K562 (cell line): ENCODE measurements at regions not wholly inside any gene's neighbourhood (a gene's known extent, or its start where the extent isn't known, plus 50 kb on each side); places are given as distances from the start of the nearest gene placed in this dataset.

Experiments used
- ATAC-seq: fragments of 200-7000 bp; cut with Tn5 transposase; 3 replicates; pipeline ENCODE4 v1.9.1; 2020; ENCODE audit warnings: moderate library complexity
- BruUV-seq: library from RNA; stranded (reverse); fragments of 400-500 nt; replicated peaks from 2 replicates; lab custom pipeline; 2021; lab: Mats Ljungman, UMichigan
- CTCF ChIA-PET: fragments of 300-600 bp; formaldehyde crosslinking; extraction: SDS; loops from one replicate; lab custom pipeline; 2021; ENCODE audit warnings: low intra/inter-chr PET ratio; lab: Yijun Ruan, JAX
- POLR2A ChIA-PET: fragments of 300-600, 350-650 bp; sonication (Branson Sonifier 250); formaldehyde crosslinking; extraction: SDS; loops from one replicate; lab custom pipeline; 2021; ENCODE audit warnings: antibody characterized with exemption, inconsistent platforms; lab: Yijun Ruan, JAX
- DNase-seq, 4 experiments: peaks; one replicate each; pipeline versions ENCODE4 v3.0.0 to v3.0.0-alpha.2; 2011 to 2018; ENCODE audit warnings: low spot score in 3 of 4, mixed read lengths in 3 of 4; ENCODE audit errors: extremely low read depth in 1 of 4
- FAIRE-seq: peaks from 2 replicates; lab custom pipeline; 2011; peaks lifted over from hg19 to GRCh38; lab: Jason Lieb, UNC
- H2AFZ ChIP-seq: 2 replicates; pipeline ENCODE4 v1.6.0; 2011; ENCODE audit warnings: low read depth, low read length, control low read depth, inconsistent platforms
- H3K27ac ChIP-seq: fragments of 200-600 bp; 3 replicates; pipeline ENCODE4 v1.8.0; 2011; ENCODE audit warnings: low read depth, mild to moderate bottlenecking, control low read depth, inconsistent platforms, low read length, moderate library complexity, mixed read lengths; ENCODE audit errors: extremely low read depth
- H3K27me3 ChIP-seq, 2 experiments: fragments of 300-600 bp in 1 of 2; 2 replicates in 1 of 2; 3 replicates in 1 of 2; pipeline versions ENCODE4 v1.6.0 to v1.8.0; 2011; ENCODE audit warnings: inconsistent platforms in 2 of 2, low read length in 2 of 2, mild to moderate bottlenecking in 1 of 2, mixed read lengths in 1 of 2, moderate library complexity in 1 of 2; ENCODE audit not compliant: control insufficient read depth in 2 of 2, insufficient read depth in 2 of 2
- H3K36me3 ChIP-seq: fragments of 300-600 bp; 3 replicates; pipeline ENCODE4 v1.8.0; 2011; ENCODE audit warnings: mild to moderate bottlenecking, low read length, inconsistent platforms; ENCODE audit not compliant: control insufficient read depth, insufficient read depth
- H3K4me1 ChIP-seq, 2 experiments: fragments of 200-600 bp in 1 of 2; replicated peaks in 1 of 2; 2 replicates in 1 of 2; 3 replicates in 1 of 2; pipeline versions ENCODE4 v1.5.1 to v1.8.0; 2011; ENCODE audit warnings: inconsistent platforms in 2 of 2, low read length in 2 of 2, mild to moderate bottlenecking in 1 of 2, mixed read lengths in 1 of 2, moderate library complexity in 1 of 2; ENCODE audit not compliant: control insufficient read depth in 2 of 2, insufficient read depth in 2 of 2
- H3K4me2 ChIP-seq: 2 replicates; pipeline ENCODE4 v1.6.1; 2011; ENCODE audit warnings: low read length, control low read depth, inconsistent platforms, mixed read lengths; ENCODE audit not compliant: insufficient read depth
- H3K4me3 ChIP-seq: fragments of 200-600 bp; sonication (generic), shearing (Covaris generic); 2 replicates; pipeline ENCODE4 v1.5.1; 2016; ENCODE audit warnings: control low read depth, inconsistent platforms
- H3K79me2 ChIP-seq: fragments of 200-600 bp; 3 replicates; pipeline ENCODE4 v1.8.0; 2011; ENCODE audit warnings: low read length, inconsistent platforms; ENCODE audit not compliant: control insufficient read depth, insufficient read depth
- H3K9ac ChIP-seq, 2 experiments: 2 replicates each; pipeline versions ENCODE4 v1.6.0 to v1.6.1; 2011; ENCODE audit warnings: low read depth in 2 of 2, low read length in 2 of 2, control low read depth in 1 of 2, inconsistent platforms in 1 of 2, mild to moderate bottlenecking in 1 of 2, mixed read lengths in 1 of 2; ENCODE audit not compliant: insufficient read depth in 1 of 2
- H3K9me1 ChIP-seq: one replicate; pipeline ENCODE4 v1.6.0; 2011; ENCODE audit warnings: inconsistent platforms, mild to moderate bottlenecking, low read length, moderate library complexity; ENCODE audit not compliant: control insufficient read depth, insufficient read depth
- H3K9me3 ChIP-seq: replicated peaks from 2 replicates; pipeline ENCODE4 v1.5.1; 2011; ENCODE audit warnings: low read depth, low read length, inconsistent platforms; ENCODE audit not compliant: control insufficient read depth, insufficient read depth
- H4K20me1 ChIP-seq: replicated peaks from 2 replicates; pipeline ENCODE4 v1.6.1; 2011; ENCODE audit warnings: low read length, inconsistent platforms, mixed read lengths; ENCODE audit not compliant: control insufficient read depth, insufficient read depth
- BACH1 ChIP-seq: fragments of 200-800 bp; sonication (Bioruptor generic); IDR thresholded peaks from 2 replicates; pipeline ENCODE4 v1.6.1; 2016; ENCODE audit warnings: missing genetic modification characterization, missing compliant biosample characterization
- CBFB ChIP-seq: sonication (generic); formaldehyde crosslinking; IDR thresholded peaks from 2 replicates; pipeline ENCODE4 v1.4.0; 2020; ENCODE audit warnings: mild to moderate bottlenecking, missing genetic modification reagents
- CREB1 ChIP-seq, 2 experiments: sonication (generic) in 1 of 2; formaldehyde crosslinking in 1 of 2; IDR thresholded peaks; 2 replicates each; pipeline versions ENCODE4 v1.6.1 to v1.8.0; 2012 to 2022; ENCODE audit warnings: inconsistent platforms in 1 of 2, mild to moderate bottlenecking in 1 of 2, missing genetic modification reagents in 1 of 2, moderate library complexity in 1 of 2
- FOXK2 ChIP-seq, 2 experiments: fragments of 450-650 bp; IDR thresholded peaks in 1 of 2; conservative IDR thresholded peaks in 1 of 2; 2 replicates each; pipeline ENCODE4 v1.6.1; 2016; ENCODE audit warnings: low read depth in 2 of 2, mild to moderate bottlenecking in 1 of 2
- HDGF ChIP-seq: fragments of 450-650 bp; IDR thresholded peaks from 2 replicates; pipeline ENCODE4 v1.6.1; 2016
- HMG20B ChIP-seq: fragments of 250-450 bp; sonication (Bioruptor Pico); IDR thresholded peaks from 2 replicates; pipeline ENCODE4 v1.5.0; 2021; ENCODE audit warnings: mild to moderate bottlenecking
- NCOR1 ChIP-seq: fragments of 450-650 bp; IDR thresholded peaks from 2 replicates; pipeline ENCODE4 v1.6.1; 2016; ENCODE audit warnings: mild to moderate bottlenecking, moderate library complexity
- POLR3A ChIP-seq: IDR thresholded peaks from 2 replicates; pipeline ENCODE4 v1.6.1; 2011; ENCODE audit warnings: borderline replicate concordance, mild to moderate bottlenecking, moderate library complexity; ENCODE audit not compliant: insufficient read length, insufficient read depth; ENCODE audit errors: extremely low read depth
- RBFOX2 ChIP-seq: fragments of 200-400 bp; formaldehyde crosslinking; IDR thresholded peaks from 2 replicates; pipeline ENCODE4 v1.6.1; 2017; ENCODE audit warnings: low read depth, mild to moderate bottlenecking, low read length, moderate library complexity
- SMAD1 ChIP-seq: fragments of 150-350 bp; IDR thresholded peaks from 2 replicates; pipeline ENCODE4 v1.6.1; 2014; ENCODE audit warnings: low read length, low read depth; ENCODE audit not compliant: partially characterized antibody
- STAG1 ChIP-seq: sonication (generic); formaldehyde crosslinking; IDR thresholded peaks from 2 replicates; pipeline ENCODE4 v1.5.0; 2020; ENCODE audit warnings: missing genetic modification reagents, borderline replicate concordance
- TFE3 ChIP-seq: fragments of 450-650 bp; formaldehyde crosslinking; IDR thresholded peaks from 2 replicates; pipeline ENCODE4 v1.4.0; 2020; ENCODE audit warnings: mild to moderate bottlenecking, mixed read lengths
- TOE1 ChIP-seq, 2 experiments: fragments of 450-650 bp in 1 of 2; sonication (generic) in 1 of 2; formaldehyde crosslinking in 1 of 2; IDR thresholded peaks; 2 replicates each; pipeline versions ENCODE4 v1.7.1 to v1.8.0; 2016 to 2022; ENCODE audit warnings: borderline replicate concordance in 2 of 2, mild to moderate bottlenecking in 2 of 2, antibody characterized with exemption in 1 of 2, inconsistent platforms in 1 of 2, low read depth in 1 of 2, missing genetic modification reagents in 1 of 2, moderate library complexity in 1 of 2
- XRCC5 ChIP-seq: fragments of 200-400 bp; formaldehyde crosslinking; IDR thresholded peaks from 2 replicates; pipeline ENCODE4 v1.6.1; 2017; ENCODE audit warnings: low read depth, mild to moderate bottlenecking, low read length
- ZC3H11A ChIP-seq: IDR thresholded peaks from 2 replicates; pipeline ENCODE4 v1.6.1; 2012; ENCODE audit warnings: low read depth, low read length, improper control_type of control experiment
- ZNF212 ChIP-seq: fragments of 450-650 bp; formaldehyde crosslinking; IDR thresholded peaks from 2 replicates; pipeline ENCODE4 v1.4.0; 2020; ENCODE audit warnings: mild to moderate bottlenecking
- ZNF354B ChIP-seq: fragments of 250-450 bp; sonication (Bioruptor Pico); IDR thresholded peaks from 2 replicates; pipeline ENCODE4 v1.4.0; 2020
- ZNF785 ChIP-seq: fragments of 250-450 bp; sonication (Bioruptor Pico); IDR thresholded peaks from 2 replicates; pipeline ENCODE4 v1.4.0; 2020; ENCODE audit warnings: mild to moderate bottlenecking
- WGBS: fragments of 100-300 bp; shearing (Covaris generic); methylation state at CpG from one replicate; pipeline ENCODE4 v1.1.6; 2016; ENCODE audit warnings: low coverage, mixed read lengths; ENCODE audit not compliant: insufficient coverage; ENCODE audit errors: missing lambda C conversion rate; 5-methylcytosine and 5-hydroxymethylcytosine counted together
- in situ Hi-C: fragments of 300-500 bp; cut with MboI; formaldehyde crosslinking; loops from 4 replicates; pipeline ENCODE4 v1.15.0; 2018; ENCODE audit warnings: inconsistent platforms, mixed read lengths
- intact Hi-C: fragments of 100-400 bp; cut with micrococcal nuclease; formaldehyde crosslinking; loops from 2 replicates; pipeline ENCODE4 v1.14.2; 2022
- TF ChIP-seq, protein P1 (sequence below): conservative IDR thresholded peaks from 2 replicates; pipeline ENCODE4 v1.6.1; 2011; ENCODE audit warnings: low read depth, mild to moderate bottlenecking, low read length; ENCODE audit not compliant: control insufficient read depth

DNA sequence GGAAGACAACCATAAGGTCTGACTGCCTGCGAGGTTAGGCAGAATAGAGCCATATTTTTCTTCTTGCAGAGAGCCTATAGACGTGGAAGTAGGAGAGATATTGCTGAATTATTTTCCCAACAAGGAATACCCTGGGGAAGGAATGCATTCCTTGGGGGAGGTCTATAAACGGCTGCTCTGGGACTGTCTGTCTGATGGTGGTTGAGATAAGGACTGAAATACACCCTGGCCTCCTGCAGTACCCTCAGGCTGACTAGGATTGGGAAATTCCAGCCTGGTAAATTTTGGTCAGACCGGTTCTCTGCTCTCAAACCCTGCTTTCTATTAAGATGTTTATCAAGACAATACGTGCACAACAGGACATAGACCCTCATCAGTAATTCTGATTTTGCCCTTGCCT, 617.5 kb upstream of the GRIN3A start:
- H3K4me3 ChIP-seq = no peak overlapping the region
- H3K79me2 ChIP-seq = no peaks in the 10 kb centered on the region
- POLR2A ChIA-PET = no interaction called here
- WGBS = 5% methylated on average over 5 of the region's 5 CpGs
- no peak for TF ChIP-seq BACH1 (tag)
- no peak for TF ChIP-seq RBFOX2
- TF ChIP-seq ZC3H11A = no peak
- no peak for TF ChIP-seq TOE1 (IDR thresholded peaks at IDR 0.05; ENCODE audit: borderline replicate concordance)
- no peak for TF ChIP-seq TOE1 (CRISPR knock-in tag; IDR thresholded peaks at IDR 0.05; ENCODE audit: borderline replicate concordance, low read depth)
- TF ChIP-seq, protein P1, sequence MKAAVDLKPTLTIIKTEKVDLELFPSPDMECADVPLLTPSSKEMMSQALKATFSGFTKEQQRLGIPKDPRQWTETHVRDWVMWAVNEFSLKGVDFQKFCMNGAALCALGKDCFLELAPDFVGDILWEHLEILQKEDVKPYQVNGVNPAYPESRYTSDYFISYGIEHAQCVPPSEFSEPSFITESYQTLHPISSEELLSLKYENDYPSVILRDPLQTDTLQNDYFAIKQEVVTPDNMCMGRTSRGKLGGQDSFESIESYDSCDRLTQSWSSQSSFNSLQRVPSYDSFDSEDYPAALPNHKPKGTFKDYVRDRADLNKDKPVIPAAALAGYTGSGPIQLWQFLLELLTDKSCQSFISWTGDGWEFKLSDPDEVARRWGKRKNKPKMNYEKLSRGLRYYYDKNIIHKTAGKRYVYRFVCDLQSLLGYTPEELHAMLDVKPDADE = no peak
- no peak for TF ChIP-seq SMAD1
- no peak for TF ChIP-seq STAG1
- no peak for TF ChIP-seq ZNF354B (CRISPR knock-in tag)
- TF ChIP-seq HMG20B (CRISPR knock-in tag) = no peak
- TF ChIP-seq ZNF212 (CRISPR knock-in tag) = no peak
- TF ChIP-seq CREB1 (IDR thresholded peaks at IDR 0.05) = no peak
- no peak for TF ChIP-seq CREB1 (CRISPR knock-in tag; IDR thresholded peaks at IDR 0.05)
- TF ChIP-seq FOXK2 (conservative IDR thresholded peaks at IDR 0.05 in 1 of 2, IDR thresholded peaks at IDR 0.05 in 1 of 2; ENCODE audit: low read depth in 2 of 2) = no peak
- TF ChIP-seq NCOR1 = no peak
- no peak for TF ChIP-seq TFE3 (CRISPR knock-in tag)
- TF ChIP-seq POLR3A = no peak
- TF ChIP-seq ZNF785 (CRISPR knock-in tag) = no peak
- TF ChIP-seq CBFB (CRISPR knock-in tag) = no peak
- TF ChIP-seq HDGF = no peak
- TF ChIP-seq XRCC5 = no peak
- no peak overlapping the region for H3K27ac ChIP-seq
- no peak overlapping the region for H3K9ac ChIP-seq
- intact Hi-C loops (no loop called here), in situ Hi-C loops (no loop called here)
- no peaks in the 10 kb centered on the region for H3K9me1 ChIP-seq
- H3K4me2 ChIP-seq = no peak overlapping the region
- BruUV-seq = no TSS peak
- H3K9me3 ChIP-seq = no peaks in the 10 kb centered on the region
- H4K20me1 ChIP-seq = no peaks in the 10 kb centered on the region
- H3K36me3 ChIP-seq = no peaks in the 10 kb centered on the region
- no peaks in the 10 kb centered on the region for H3K27me3 ChIP-seq
- no peak for FAIRE-seq
- CTCF ChIA-PET = no interaction called here
- no peak for ATAC-seq
- no peak overlapping the region for H2AFZ ChIP-seq
- H3K4me1 ChIP-seq = no peaks in the 10 kb centered on the region
- no peak for DNase-seq
